ENCODE measurements at regions not wholly inside any gene's neighbourhood (a gene's known extent, or its start where the extent isn't known, plus 50 kb on each side); places are given as distances from the start of the nearest gene placed in this dataset.

DNA sequence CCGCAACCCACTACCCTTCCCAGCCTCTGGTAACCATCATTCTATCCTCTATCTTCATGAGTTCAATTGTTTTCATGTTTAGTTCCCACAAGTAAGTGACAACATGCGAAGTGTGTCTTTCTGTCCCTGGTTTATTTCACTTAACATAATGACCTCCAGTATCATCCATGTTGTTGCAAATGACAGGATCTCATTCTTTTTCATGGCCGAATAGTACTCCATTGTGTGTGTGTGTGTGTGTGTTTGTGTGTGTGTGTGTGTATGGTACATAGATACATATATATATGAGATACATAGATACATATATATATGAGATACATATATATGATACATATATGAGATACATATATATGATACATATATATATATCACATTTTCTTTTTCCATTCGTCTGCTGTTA, 196.3 kb upstream of the STK17B start:
- H4K8ac ChIP-seq (replicated peaks; ENCODE audit: insufficient read length, low read depth, low read length): no peak overlapping the region
- H3K18ac ChIP-seq (ENCODE audit: insufficient read length, low read depth, low read length): no peak overlapping the region
- H3K79me2 ChIP-seq (ENCODE audit: insufficient read depth, low read length): no peaks in the 10 kb centered on the region
- Mint-ChIP-seq H3K9me3 (no peaks in the 10 kb centered on the region), H3K4me1 (peaks cover 3 to 10% of the 10 kb centered on the region in 2 experiments), H3K4me3 (no peak overlapping the region), H3K36me3 (ENCODE audit: insufficient read depth in 1 of 3, low read depth in 3 of 3) (no peaks in the 10 kb centered on the region; a peak in 1 of 7 replicates), H3K27me3 (ENCODE audit: low read depth) (no peaks in the 10 kb centered on the region), H3K27ac (no peak overlapping the region)
- H2BK12ac ChIP-seq (ENCODE audit: insufficient read length, low read depth, low read length): no peak overlapping the region
- no peaks in the 10 kb centered on the region for H3K4me1 ChIP-seq (ENCODE audit: insufficient read depth, low read length)
- H3K9me3 ChIP-seq (ENCODE audit: control insufficient read depth, low read depth, low read length): no peaks in the 10 kb centered on the region
- H3K4ac ChIP-seq (ENCODE audit: low read depth, low read length): no peak overlapping the region
- no peak overlapping the region for H3K56ac ChIP-seq (ENCODE audit: insufficient read length, low read depth, low read length)
- H3K79me1 ChIP-seq (ENCODE audit: insufficient read depth, low read depth, low read length, poor library complexity, severe bottlenecking): no peaks in the 10 kb centered on the region
- no peak overlapping the region for H2BK120ac ChIP-seq (ENCODE audit: low read depth, low read length, poor library complexity, severe bottlenecking)
- no peak for DNase-seq
- no peak overlapping the region for H2BK5ac ChIP-seq (ENCODE audit: insufficient read length, low read length)
- H3T11ph ChIP-seq (ENCODE audit: low read length): no peak overlapping the region
- no peak overlapping the region for H4K91ac ChIP-seq (ENCODE audit: insufficient read length, low read depth, low read length)
- H3K23ac ChIP-seq (ENCODE audit: insufficient read length, low read depth, low read length): no peak overlapping the region
- no peak overlapping the region for H3K4me2 ChIP-seq (ENCODE audit: insufficient read depth, insufficient read length, low read length)
- no peak overlapping the region for H2BK20ac ChIP-seq (ENCODE audit: low read depth, low read length, poor library complexity, severe bottlenecking)
- no peak overlapping the region for H2BK15ac ChIP-seq (ENCODE audit: low read depth, low read length)
- H2AK5ac ChIP-seq (ENCODE audit: insufficient read length, low read length): no peak overlapping the region
- H4K20me1 ChIP-seq (ENCODE audit: control insufficient read depth, insufficient read depth, insufficient read length): no peaks in the 10 kb centered on the region
- no CpG with 5 or more reads among the region's 4 CpGs for WGBS (ENCODE audit: extremely low coverage, insufficient read length, low lambda C conversion rate)
- TF ChIP-seq, protein P1, sequence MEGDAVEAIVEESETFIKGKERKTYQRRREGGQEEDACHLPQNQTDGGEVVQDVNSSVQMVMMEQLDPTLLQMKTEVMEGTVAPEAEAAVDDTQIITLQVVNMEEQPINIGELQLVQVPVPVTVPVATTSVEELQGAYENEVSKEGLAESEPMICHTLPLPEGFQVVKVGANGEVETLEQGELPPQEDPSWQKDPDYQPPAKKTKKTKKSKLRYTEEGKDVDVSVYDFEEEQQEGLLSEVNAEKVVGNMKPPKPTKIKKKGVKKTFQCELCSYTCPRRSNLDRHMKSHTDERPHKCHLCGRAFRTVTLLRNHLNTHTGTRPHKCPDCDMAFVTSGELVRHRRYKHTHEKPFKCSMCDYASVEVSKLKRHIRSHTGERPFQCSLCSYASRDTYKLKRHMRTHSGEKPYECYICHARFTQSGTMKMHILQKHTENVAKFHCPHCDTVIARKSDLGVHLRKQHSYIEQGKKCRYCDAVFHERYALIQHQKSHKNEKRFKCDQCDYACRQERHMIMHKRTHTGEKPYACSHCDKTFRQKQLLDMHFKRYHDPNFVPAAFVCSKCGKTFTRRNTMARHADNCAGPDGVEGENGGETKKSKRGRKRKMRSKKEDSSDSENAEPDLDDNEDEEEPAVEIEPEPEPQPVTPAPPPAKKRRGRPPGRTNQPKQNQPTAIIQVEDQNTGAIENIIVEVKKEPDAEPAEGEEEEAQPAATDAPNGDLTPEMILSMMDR (conservative IDR thresholded peaks at IDR 0.05): no peak
- no peak overlapping the region for H4K5ac ChIP-seq (ENCODE audit: insufficient read length, low read depth, low read length)
- H3K27ac ChIP-seq (ENCODE audit: insufficient read length, low read depth, low read length): no peak overlapping the region
- H3K23me2 ChIP-seq (ENCODE audit: insufficient read length, low read depth, low read length, poor library complexity, severe bottlenecking): no peaks in the 10 kb centered on the region
- H3K14ac ChIP-seq (ENCODE audit: insufficient read depth, low read length): no peak overlapping the region
- no peak overlapping the region for H2AFZ ChIP-seq (ENCODE audit: low read length)
- H3K27me3 ChIP-seq (ENCODE audit: insufficient read depth, low read length): no peaks in the 10 kb centered on the region
- no peak overlapping the region for H3K9ac ChIP-seq (ENCODE audit: extremely low read depth, insufficient read length, low read length)

Data from H9 (cell line).